ENCODE measurements at regions not wholly inside any gene's neighbourhood (a gene's known extent, or its start where the extent isn't known, plus 50 kb on each side); places are given as distances from the start of the nearest gene placed in this dataset.

DNA sequence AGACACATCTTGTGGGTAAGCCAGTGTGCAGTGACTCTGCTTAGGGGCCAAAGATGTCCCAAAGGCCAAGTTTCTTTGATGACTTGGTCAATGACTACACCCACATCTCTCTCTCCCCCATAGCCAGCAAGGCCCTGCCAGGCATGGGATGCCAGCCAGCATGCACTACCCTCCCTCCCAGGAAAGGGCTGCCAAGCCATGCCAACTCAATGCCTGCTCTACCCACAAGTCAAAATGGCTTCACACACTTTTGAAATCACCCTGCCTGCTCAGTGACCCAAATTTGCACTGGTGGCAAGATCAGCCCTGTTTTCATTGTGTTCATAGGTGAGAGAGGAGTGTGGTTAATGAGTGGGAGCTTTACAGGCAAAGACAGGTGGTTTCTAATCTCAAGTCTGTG lies 112.5 kb downstream of the MATN1 start:
- Histone ChIP-seq H3K27me3 (ENCODE audit: insufficient read depth, low read depth, severe bottlenecking) (no peaks in the 10 kb centered on the region), H3K27ac (no peak overlapping the region), H3K4me3 (ENCODE audit: low read depth, low read length) (no peak overlapping the region), H3K9me3 (ENCODE audit: severe bottlenecking) (no peaks in the 10 kb centered on the region), H3K36me3 (no peaks in the 10 kb centered on the region)
- TF ChIP-seq, protein P1, sequence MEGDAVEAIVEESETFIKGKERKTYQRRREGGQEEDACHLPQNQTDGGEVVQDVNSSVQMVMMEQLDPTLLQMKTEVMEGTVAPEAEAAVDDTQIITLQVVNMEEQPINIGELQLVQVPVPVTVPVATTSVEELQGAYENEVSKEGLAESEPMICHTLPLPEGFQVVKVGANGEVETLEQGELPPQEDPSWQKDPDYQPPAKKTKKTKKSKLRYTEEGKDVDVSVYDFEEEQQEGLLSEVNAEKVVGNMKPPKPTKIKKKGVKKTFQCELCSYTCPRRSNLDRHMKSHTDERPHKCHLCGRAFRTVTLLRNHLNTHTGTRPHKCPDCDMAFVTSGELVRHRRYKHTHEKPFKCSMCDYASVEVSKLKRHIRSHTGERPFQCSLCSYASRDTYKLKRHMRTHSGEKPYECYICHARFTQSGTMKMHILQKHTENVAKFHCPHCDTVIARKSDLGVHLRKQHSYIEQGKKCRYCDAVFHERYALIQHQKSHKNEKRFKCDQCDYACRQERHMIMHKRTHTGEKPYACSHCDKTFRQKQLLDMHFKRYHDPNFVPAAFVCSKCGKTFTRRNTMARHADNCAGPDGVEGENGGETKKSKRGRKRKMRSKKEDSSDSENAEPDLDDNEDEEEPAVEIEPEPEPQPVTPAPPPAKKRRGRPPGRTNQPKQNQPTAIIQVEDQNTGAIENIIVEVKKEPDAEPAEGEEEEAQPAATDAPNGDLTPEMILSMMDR (IDR thresholded peaks at IDR 0.05; ENCODE audit: low read depth, low read length): no peak
- DNase-seq: no peak

- Histone ChIP-seq H3K27me3 (ENCODE audit: insufficient read depth, low read depth, severe bottlenecking) (no peaks in the 10 kb centered on the region), H3K4me3 (ENCODE audit: low read depth, low read length) (no peak overlapping the region), H3K9me3 (ENCODE audit: severe bottlenecking) (no peaks in the 10 kb centered on the region), H3K36me3 (no peaks in the 10 kb centered on the region), H3K27ac (no peak overlapping the region)
- no peak for DNase-seq
- TF ChIP-seq, protein P1 (IDR thresholded peaks at IDR 0.05; ENCODE audit: low read depth, low read length): no peak
Observed at GRCh38 chr1:30609999-30610345, 113.4 kb downstream of the MATN1 start.

DNA sequence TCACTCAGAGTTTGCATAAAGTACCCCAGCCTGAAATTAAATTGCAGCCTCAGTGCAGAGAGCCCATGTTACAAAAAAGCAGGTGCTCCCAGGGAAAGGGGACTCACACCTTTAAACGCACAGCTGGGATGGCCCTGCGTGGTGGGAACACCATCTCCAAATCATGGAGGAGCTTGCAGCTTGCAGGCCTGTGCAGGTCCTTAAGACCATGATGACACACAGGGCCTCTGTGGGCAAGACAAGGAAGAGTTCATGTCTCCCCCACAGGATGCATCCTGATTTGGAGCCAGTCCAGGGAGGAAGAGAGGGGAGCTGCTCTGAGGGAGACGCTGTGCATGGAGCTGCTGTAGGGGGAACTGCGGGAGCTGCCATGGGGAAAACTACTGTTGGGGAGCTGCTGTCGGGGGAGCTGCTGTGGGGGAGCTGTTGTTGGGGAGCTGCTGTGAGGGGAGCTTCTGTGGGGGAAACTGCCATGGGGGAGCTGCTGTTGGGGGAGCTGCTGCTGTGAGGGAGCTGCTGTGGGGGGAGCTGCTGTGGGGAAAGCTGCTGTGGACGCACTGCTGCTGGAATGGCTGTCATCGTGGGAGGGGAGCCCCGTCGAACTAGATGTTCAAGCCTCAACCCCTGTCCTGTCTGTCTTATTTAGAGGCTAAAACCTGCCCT lies 113.9 kb downstream of the MATN1 start:
- no peak overlapping the region for H3K4me3 ChIP-seq (ENCODE audit: low read depth, low read length)
- no peaks in the 10 kb centered on the region for H3K36me3 ChIP-seq
- TF ChIP-seq, protein P1 (IDR thresholded peaks at IDR 0.05; ENCODE audit: low read depth, low read length): no peak
- H3K27me3 ChIP-seq (ENCODE audit: insufficient read depth, low read depth, severe bottlenecking): no peaks in the 10 kb centered on the region
- no peaks in the 10 kb centered on the region for H3K9me3 ChIP-seq (ENCODE audit: severe bottlenecking)
- no peak for DNase-seq
- no peak overlapping the region for H3K27ac ChIP-seq

- DNase-seq: no peak
Observed at GRCh38 chr1:30607723-30608122, 115.7 kb downstream of the MATN1 start.

DNA sequence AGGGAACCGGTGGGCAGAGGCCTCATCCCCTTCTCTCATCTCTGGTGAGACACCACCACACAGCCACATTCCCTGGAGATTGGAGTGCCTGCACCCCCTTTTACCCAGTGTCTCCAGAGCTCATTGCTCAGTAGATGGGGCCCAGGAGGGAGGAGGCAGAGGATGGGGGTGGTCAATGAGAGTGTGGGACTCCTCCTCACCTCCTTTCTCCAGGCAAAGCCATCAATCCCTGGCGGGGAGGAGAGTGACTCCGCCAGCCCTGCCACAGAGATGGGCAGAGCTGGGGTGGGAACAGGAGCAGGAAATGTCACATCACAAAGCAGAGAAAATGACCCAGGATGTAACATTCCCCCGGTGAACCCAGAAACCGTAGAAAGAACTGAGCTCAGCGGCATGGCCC lies 117.2 kb downstream of the MATN1 start:
- no peaks in the 10 kb centered on the region for H3K36me3 ChIP-seq

More at GRCh38 chr1:30607723-30608122, 115.7 kb downstream of the MATN1 start:
- TF ChIP-seq, protein P1 (IDR thresholded peaks at IDR 0.05; ENCODE audit: low read depth, low read length): no peak
- Histone ChIP-seq H3K36me3 (no peaks in the 10 kb centered on the region), H3K27me3 (ENCODE audit: insufficient read depth, low read depth, severe bottlenecking) (no peaks in the 10 kb centered on the region), H3K4me3 (ENCODE audit: low read depth, low read length) (no peak overlapping the region), H3K9me3 (ENCODE audit: severe bottlenecking) (no peaks in the 10 kb centered on the region), H3K27ac (no peak overlapping the region)

More for the DNA sequence above, 117.2 kb downstream of the MATN1 start:
- TF ChIP-seq, protein P1 (IDR thresholded peaks at IDR 0.05; ENCODE audit: low read depth, low read length): no peak
- DNase-seq: no peak
- Histone ChIP-seq H3K4me3 (ENCODE audit: low read depth, low read length) (no peak overlapping the region), H3K9me3 (ENCODE audit: severe bottlenecking) (no peaks in the 10 kb centered on the region), H3K27me3 (ENCODE audit: insufficient read depth, low read depth, severe bottlenecking) (no peaks in the 10 kb centered on the region), H3K27ac (no peak overlapping the region)
